Lung microvascular endothelial cell (primary cell): ENCODE measurements at regions not wholly inside any gene's neighbourhood (a gene's known extent, or its start where the extent isn't known, plus 50 kb on each side); places are given as distances from the start of the nearest gene placed in this dataset.
A peak's percentile ranks its signal among the peaks of the same experiment; 100 is the strongest.
"Not testable (repeated sequence)": the region's sequence is repeated elsewhere in the genome, so short reads cannot be mapped to it uniquely, and the experiment has no call there.

Experiments used
- DNase-seq, 2 donors: peaks; one replicate each; pipeline versions ENCODE4 v3.0.0 to v3.0.0-alpha.2; 2010; ENCODE audit warnings: low read depth in 2 of 2

DNA sequence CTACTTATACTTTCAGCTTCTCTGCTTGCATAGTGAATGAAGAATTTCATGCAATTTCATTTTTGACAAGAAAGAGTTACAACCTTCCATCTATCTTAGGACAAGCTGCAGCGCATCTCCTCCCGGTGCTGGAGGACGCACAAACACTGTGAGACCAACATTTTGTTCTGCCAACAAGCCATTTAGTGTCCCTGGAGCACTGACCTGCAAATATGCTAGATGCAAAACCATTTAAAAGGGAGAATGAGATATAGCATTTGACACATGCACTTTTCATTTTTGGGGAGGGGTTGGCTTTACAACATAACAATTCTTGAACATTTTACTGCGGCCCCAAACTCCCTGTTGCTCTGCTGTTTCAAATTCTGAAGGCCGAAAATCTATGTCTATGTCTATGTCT is 127.2 kb upstream of the SLC30A5 start:
- no peak for DNase-seq

GRCh38 chr5:68968429-68968828 is 125.4 kb upstream of the SLC30A5 start:
- DNase-seq, result no peak

DNA sequence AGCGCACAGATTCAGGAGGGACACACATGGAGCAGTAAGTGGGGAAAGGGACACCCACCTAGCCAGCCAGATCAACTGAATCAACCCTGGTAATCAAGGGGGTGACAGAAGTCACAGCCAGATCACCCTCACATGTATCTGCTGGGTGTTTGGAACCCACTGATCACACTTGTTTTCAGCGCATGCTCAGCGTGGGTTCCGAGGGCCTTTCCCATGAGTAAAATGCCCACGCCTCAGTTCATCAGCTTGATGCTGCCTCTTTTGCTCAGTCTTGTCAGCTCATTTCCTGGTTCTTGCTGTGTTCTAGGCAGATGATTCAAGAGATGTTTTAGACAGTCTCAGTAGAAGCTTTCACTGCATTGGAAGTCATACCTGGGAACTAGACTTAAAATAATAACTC is 123.2 kb upstream of the SLC30A5 start:
- no peak for DNase-seq

GRCh38 chr5:68973696-68974095 is 120.1 kb upstream of the SLC30A5 start:
- DNase-seq, result no peak

GRCh38 chr5:68983043-68983442 is 110.8 kb upstream of the SLC30A5 start:
- DNase-seq, result no peak

DNA sequence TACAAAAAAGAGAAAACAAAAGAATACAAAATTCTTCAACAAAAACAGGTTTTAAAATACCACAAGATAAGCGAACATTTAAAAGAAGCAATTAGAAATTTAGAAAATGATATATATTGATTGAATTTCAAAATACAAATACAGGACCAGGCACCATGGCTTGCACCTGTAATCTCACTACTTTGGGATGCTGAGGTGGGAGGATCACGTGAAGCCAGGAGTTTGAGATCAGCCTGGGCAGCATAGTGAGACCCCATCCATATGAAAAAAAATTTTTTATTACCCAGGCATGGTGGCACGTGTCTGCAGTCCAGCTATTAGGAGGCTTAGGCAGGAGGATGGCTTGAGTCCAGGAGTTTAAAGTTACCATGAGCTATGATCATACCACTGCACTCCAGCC is 109.9 kb upstream of the SLC30A5 start:
- no peak for DNase-seq

- DNase-seq, result no peak
These were observed 102.3 kb upstream of the SLC30A5 start for GRCh38 chr5:68991279-68992084.

DNA sequence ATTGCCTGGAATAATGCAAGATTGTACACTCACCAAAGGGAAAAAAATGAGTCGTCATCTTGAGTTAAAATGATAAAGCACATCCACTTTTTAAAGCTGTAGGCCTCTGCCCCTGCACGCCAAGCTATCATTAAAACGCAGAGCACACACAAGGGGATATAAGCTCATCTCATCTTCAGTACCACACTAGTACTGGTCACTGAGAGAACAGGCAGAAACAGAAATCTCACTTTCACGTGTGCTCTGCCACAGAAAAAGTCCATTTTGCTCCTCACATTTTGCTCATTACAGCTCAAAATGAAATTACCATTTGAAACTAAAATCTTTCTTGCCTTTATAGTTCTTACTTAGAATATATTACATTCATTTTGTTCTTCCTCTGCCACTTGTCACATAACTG is 99.2 kb upstream of the SLC30A5 start:
- no peak for DNase-seq

DNA sequence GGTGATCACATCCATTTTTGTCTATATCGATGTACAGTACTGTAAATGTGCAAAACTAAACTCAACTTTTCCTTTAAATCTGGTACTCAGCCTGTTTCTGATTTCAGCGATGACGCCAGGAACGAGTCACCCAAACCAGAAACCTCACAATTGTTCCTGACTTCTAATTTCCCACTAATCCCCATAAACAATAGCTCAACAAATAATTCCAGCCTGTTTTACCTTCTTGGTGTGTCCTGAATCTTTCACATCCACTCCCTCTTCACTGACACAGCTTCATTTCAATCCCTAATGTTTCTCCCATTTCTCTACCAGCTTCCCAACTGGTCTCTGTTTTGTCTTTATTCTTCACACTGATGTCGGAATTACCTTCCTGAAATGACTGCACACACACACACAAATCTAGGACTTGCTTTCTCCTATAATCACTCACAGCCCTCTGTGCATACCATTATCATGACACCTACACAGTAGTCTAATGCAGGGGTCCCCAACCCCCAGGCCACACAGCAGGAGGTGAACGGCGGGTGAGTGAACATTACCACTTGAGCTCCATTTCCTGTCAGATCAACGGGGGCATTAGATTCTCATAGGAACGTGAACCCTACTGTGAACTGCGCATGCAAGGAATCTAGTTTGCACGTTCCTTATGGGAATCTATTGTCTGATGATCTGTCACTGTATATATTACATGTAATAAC is 97.8 kb upstream of the SLC30A5 start:
- DNase-seq, result no peak

DNA sequence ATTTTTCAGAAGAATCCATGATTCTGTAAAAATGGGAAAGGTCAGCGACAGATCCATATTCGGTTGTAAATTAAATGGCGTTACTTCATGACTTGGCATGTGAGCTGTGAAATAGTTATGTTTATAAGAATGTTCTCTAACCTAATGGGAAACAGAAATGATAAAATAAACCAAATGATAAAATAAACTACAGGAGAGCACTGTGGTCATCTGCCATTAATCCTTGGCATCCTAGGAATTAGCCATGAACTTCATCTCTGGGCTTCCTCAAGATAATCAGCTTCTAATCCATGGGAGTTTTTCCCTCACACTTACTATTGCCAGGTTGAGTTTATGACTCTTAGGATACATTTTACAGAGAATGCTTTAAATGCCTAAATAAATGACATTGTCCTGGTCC is 94.6 kb upstream of the SLC30A5 start:
- DNase-seq, result no peak

- no peak for DNase-seq
These were observed 93.4 kb upstream of the SLC30A5 start for GRCh38 chr5:69000216-69000919.

- DNase-seq, result no peak
These were observed 92.9 kb upstream of the SLC30A5 start for GRCh38 chr5:69000949-69001348.

DNA sequence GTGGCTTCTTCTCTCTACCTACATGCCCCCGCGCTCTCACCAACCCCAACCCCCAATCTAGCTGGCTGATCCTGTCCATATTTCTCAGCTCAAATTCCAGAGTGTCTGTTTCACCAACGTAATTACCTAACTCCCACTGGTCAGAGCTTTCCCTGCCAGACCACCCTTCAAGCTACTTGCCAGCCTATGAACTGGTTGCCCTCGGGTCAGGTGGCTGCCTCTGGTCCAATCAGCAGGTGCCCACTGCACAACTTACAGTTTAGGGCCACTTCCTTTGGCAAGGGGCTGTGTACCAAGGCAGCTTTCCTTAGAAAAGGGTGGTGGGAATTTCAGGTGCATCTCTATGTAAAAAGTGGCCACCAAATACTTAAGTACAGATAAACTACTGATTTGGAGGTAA is 92.2 kb upstream of the SLC30A5 start:
- no peak for DNase-seq

- no peak for DNase-seq
These were observed 89.7 kb upstream of the SLC30A5 start for GRCh38 chr5:69004127-69004526.

GRCh38 chr5:69004676-69005075 is 89.1 kb upstream of the SLC30A5 start:
- DNase-seq, result no peak

DNA sequence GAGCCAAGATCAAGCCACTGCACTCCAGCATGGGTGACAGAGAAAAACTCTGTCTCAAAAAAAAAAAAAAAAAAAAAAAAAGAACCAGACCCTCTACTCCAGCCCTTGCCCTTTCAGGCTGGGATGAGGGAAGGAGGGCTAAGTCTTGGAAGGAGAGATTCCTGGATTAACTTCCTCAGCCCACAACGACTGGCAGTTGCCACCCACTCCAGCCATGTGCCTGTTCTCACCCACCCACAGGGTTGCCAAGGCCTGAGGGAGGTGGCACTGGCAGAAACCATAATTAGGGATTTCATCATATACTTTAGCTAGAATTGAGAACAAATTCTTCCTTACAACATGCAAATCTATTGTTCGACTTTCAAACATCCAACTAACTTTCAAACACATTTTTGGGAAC is 87.8 kb upstream of the SLC30A5 start:
- DNase-seq, result no peak

DNA sequence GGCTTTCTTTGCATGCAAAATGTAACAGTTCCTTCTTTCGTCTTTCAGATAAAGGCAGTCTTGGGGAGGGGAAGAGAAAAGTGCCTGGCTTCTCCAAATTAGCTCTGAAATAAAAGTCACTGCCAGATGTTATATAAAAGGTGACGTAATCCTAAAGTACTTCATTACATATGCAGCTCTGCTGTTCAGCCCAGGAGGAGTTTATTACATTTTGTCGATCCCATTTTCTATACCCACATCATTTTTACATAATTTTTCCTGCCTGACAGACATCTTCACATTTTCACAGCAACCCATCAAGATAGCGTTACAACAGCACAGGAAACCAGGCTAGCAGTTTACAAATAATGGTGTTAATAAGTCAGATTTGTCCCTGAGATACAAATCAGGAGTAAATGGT is 86.7 kb upstream of the SLC30A5 start:
- no peak for DNase-seq

DNA sequence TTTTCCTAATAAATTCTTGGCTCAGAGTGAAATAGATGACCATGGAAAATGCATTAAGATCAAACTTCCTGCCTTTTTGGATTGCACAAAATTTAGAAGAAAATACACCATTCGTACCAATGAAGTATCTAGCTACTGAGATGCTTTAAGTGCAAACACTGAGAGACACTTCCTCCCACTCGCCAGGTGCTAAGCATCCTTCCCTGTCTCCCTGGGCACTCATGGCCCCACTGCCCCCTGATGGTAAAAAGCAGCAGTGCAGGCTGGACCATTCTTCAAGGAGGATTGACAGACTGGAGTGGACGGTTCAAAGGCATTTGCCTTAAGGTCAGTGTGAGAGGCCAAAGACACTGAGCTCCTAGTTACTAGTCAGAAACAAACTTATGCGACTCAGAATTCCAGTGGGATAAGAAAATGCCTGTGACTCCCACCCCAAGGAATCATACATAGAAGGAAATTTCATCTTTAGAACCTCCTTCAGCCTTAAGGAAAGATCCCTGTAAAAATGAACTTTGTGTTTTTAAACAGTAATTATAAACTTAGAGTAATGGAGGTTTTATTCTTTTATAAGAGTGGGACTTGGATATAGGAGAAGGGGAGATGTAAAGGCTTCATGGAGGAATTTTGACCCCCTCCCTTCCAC is 86.0 kb upstream of the SLC30A5 start:
- peak; percentile 31 to 50 for DNase-seq

DNA sequence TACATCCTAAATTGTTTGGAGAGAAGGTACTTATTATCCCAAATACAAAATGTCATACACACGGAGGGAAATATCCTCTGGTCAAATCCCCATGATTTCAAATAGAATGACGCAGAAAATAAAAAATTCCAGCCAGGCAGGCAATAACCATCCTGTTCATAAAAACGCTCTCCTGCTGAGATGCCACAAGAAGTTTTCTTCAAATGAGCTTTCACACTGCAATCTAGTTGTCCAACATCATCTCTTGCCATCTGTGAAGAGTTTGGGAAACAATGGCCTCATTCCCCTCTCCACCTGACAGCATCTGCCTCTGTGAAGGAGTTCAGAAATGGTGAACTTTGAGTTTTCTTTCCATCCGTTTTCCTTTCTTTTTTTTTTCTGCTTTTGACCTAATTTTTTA is 83.3 kb upstream of the SLC30A5 start:
- no peak for DNase-seq

DNA sequence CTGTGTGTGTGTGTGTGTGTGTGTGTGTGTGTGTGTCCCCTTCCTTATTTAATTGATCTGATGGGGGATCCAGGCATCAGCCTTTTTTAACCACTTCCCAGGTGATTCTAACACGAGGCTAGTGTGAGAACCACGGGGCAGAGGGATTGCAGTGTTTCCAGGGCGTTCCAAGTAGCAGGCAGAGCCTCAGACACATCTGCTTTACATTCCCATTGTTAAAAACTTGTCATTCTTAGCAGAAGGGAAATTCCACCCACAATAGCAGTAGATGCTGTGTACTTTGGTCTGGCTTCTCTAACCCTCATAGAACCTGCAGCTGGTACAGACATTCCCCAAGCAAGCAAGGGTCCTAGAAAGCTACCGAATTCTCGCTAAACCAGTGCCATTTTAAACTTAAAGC is 81.9 kb upstream of the SLC30A5 start:
- no peak for DNase-seq

- DNase-seq, result no peak
These were observed 80.3 kb upstream of the SLC30A5 start for GRCh38 chr5:69013481-69013880.

DNA sequence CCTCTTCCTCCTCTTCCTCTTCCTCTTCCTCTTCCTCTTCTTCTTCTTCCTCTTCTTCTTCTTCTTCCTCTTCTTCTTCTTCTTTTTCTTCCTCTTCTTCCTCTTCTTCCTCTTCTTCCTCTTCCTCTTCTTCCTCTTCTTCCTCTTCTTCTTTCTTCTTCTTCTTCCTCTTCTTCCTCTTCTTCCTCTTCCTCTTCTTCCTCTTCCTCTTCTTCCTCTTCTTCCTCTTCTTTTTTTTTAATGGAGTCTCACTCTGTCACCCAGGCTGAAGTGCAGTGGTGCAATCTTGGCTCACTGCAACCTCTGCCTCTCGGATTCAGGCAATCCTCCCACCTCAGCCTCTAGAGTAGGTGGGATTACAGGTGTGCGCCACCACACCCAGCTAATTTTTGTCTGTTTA is 79.8 kb upstream of the SLC30A5 start:
- not testable (repeated sequence) for DNase-seq
